ENCODE measurements at regions not wholly inside any gene's neighbourhood (a gene's known extent, or its start where the extent isn't known, plus 50 kb on each side); places are given as distances from the start of the nearest gene placed in this dataset.

- no peak for DNase-seq
- Histone ChIP-seq H4K20me1 (ENCODE audit: insufficient read depth, low read depth, low read length) (no peaks in the 10 kb centered on the region), H3K4me1 (ENCODE audit: low read length) (no peaks in the 10 kb centered on the region), H3K79me2 (ENCODE audit: low read length) (no peaks in the 10 kb centered on the region), H3K36me3 (ENCODE audit: insufficient read depth, low read length) (no peaks in the 10 kb centered on the region), H2AFZ (ENCODE audit: low read length) (no peak overlapping the region), H3K4me2 (ENCODE audit: low read depth, low read length, poor library complexity, severe bottlenecking) (no peak overlapping the region), H3K27ac (ENCODE audit: low read length) (no peak overlapping the region), H3K9me2 (replicated peaks; ENCODE audit: insufficient read depth, low read length) (no peaks in the 10 kb centered on the region), H3K27me3 (ENCODE audit: low read length) (no peaks in the 10 kb centered on the region), H3K4me3 (ENCODE audit: low read length) (no peak overlapping the region), H3K9ac (ENCODE audit: low read length) (no peak overlapping the region), H3K9me3 (ENCODE audit: low read length) (peaks cover 26% of the 10 kb centered on the region)
Observed at GRCh38 chr14:40122968-40123648, 690.9 kb upstream of the FBXO33 start.

GRCh38 chr14:40119765-40120164 is 687.5 kb upstream of the FBXO33 start:
- H3K9me3 ChIP-seq (ENCODE audit: low read length) = peaks cover 19% of the 10 kb centered on the region
- no peaks in the 10 kb centered on the region for H3K9me2 ChIP-seq (replicated peaks; ENCODE audit: insufficient read depth, low read length)
- no peak overlapping the region for H3K9ac ChIP-seq (ENCODE audit: low read length)
- H3K79me2 ChIP-seq (ENCODE audit: low read length) = no peaks in the 10 kb centered on the region
- no peaks in the 10 kb centered on the region for H4K20me1 ChIP-seq (ENCODE audit: insufficient read depth, low read depth, low read length)
- H3K27me3 ChIP-seq (ENCODE audit: low read length) = no peaks in the 10 kb centered on the region
- H3K4me3 ChIP-seq (ENCODE audit: low read length) = no peak overlapping the region
- H3K27ac ChIP-seq (ENCODE audit: low read length) = no peak overlapping the region
- DNase-seq = no peak
- no peaks in the 10 kb centered on the region for H3K36me3 ChIP-seq (ENCODE audit: insufficient read depth, low read length)
- H2AFZ ChIP-seq (ENCODE audit: low read length) = no peak overlapping the region
- no peaks in the 10 kb centered on the region for H3K4me1 ChIP-seq (ENCODE audit: low read length)
- no peak overlapping the region for H3K4me2 ChIP-seq (ENCODE audit: low read depth, low read length, poor library complexity, severe bottlenecking)

GRCh38 chr14:40119321-40119720 is 687.1 kb upstream of the FBXO33 start:
- no peaks in the 10 kb centered on the region for H3K36me3 ChIP-seq (ENCODE audit: insufficient read depth, low read length)
- no peaks in the 10 kb centered on the region for H3K9me2 ChIP-seq (replicated peaks; ENCODE audit: insufficient read depth, low read length)
- H4K20me1 ChIP-seq (ENCODE audit: insufficient read depth, low read depth, low read length) = no peaks in the 10 kb centered on the region
- no peak overlapping the region for H2AFZ ChIP-seq (ENCODE audit: low read length)
- H3K27ac ChIP-seq (ENCODE audit: low read length) = no peak overlapping the region
- H3K4me2 ChIP-seq (ENCODE audit: low read depth, low read length, poor library complexity, severe bottlenecking) = no peak overlapping the region
- no peaks in the 10 kb centered on the region for H3K27me3 ChIP-seq (ENCODE audit: low read length)
- no peak overlapping the region for H3K4me3 ChIP-seq (ENCODE audit: low read length)
- no peaks in the 10 kb centered on the region for H3K4me1 ChIP-seq (ENCODE audit: low read length)
- no peak overlapping the region for H3K9ac ChIP-seq (ENCODE audit: low read length)
- H3K9me3 ChIP-seq (ENCODE audit: low read length) = peaks cover 19% of the 10 kb centered on the region
- DNase-seq = no peak
- H3K79me2 ChIP-seq (ENCODE audit: low read length) = no peaks in the 10 kb centered on the region

- no peaks in the 10 kb centered on the region for H3K79me2 ChIP-seq (ENCODE audit: low read length)
- no peaks in the 10 kb centered on the region for H3K27me3 ChIP-seq (ENCODE audit: low read length)
- H3K4me2 ChIP-seq (ENCODE audit: low read depth, low read length, poor library complexity, severe bottlenecking) = no peak overlapping the region
Observed at GRCh38 chr14:40115583-40115982, 683.4 kb upstream of the FBXO33 start.

GRCh38 chr14:40113671-40114070 is 681.4 kb upstream of the FBXO33 start:
- H3K36me3 ChIP-seq (ENCODE audit: insufficient read depth, low read length) = no peaks in the 10 kb centered on the region
- H3K4me3 ChIP-seq (ENCODE audit: low read length) = no peak overlapping the region
- H2AFZ ChIP-seq (ENCODE audit: low read length) = no peak overlapping the region
- no peaks in the 10 kb centered on the region for H3K4me1 ChIP-seq (ENCODE audit: low read length)
- no peak overlapping the region for H3K27ac ChIP-seq (ENCODE audit: low read length)
- no peaks in the 10 kb centered on the region for H3K9me2 ChIP-seq (replicated peaks; ENCODE audit: insufficient read depth, low read length)
- no peaks in the 10 kb centered on the region for H3K27me3 ChIP-seq (ENCODE audit: low read length)
- H3K9me3 ChIP-seq (ENCODE audit: low read length) = peaks cover 22% of the 10 kb centered on the region; the same call in 1 of the 2 replicates
- no peaks in the 10 kb centered on the region for H3K79me2 ChIP-seq (ENCODE audit: low read length)
- H3K9ac ChIP-seq (ENCODE audit: low read length) = no peak overlapping the region
- H3K4me2 ChIP-seq (ENCODE audit: low read depth, low read length, poor library complexity, severe bottlenecking) = no peak overlapping the region
- no peaks in the 10 kb centered on the region for H4K20me1 ChIP-seq (ENCODE audit: insufficient read depth, low read depth, low read length)
- no peak for DNase-seq

More at GRCh38 chr14:40115583-40115982, 683.4 kb upstream of the FBXO33 start:
- Histone ChIP-seq H3K9ac (ENCODE audit: low read length) (no peak overlapping the region), H4K20me1 (ENCODE audit: insufficient read depth, low read depth, low read length) (no peaks in the 10 kb centered on the region), H3K4me1 (ENCODE audit: low read length) (no peaks in the 10 kb centered on the region), H3K9me3 (ENCODE audit: low read length) (peaks cover 16% of the 10 kb centered on the region; the same call in 1 of the 2 replicates), H3K4me3 (ENCODE audit: low read length) (no peak overlapping the region), H3K36me3 (ENCODE audit: insufficient read depth, low read length) (no peaks in the 10 kb centered on the region), H3K9me2 (replicated peaks; ENCODE audit: insufficient read depth, low read length) (no peaks in the 10 kb centered on the region), H2AFZ (ENCODE audit: low read length) (no peak overlapping the region), H3K27ac (ENCODE audit: low read length) (no peak overlapping the region)
- DNase-seq = no peak

GRCh38 chr14:40100544-40101196 is 668.4 kb upstream of the FBXO33 start:
- Histone ChIP-seq H3K9me2 (replicated peaks; ENCODE audit: insufficient read depth, low read length) (no peaks in the 10 kb centered on the region), H3K4me1 (ENCODE audit: low read length) (no peaks in the 10 kb centered on the region), H3K4me2 (ENCODE audit: low read depth, low read length, poor library complexity, severe bottlenecking) (no peak overlapping the region), H3K9me3 (ENCODE audit: low read length) (peaks cover 55% of the 10 kb centered on the region), H4K20me1 (ENCODE audit: insufficient read depth, low read depth, low read length) (no peaks in the 10 kb centered on the region), H3K36me3 (ENCODE audit: insufficient read depth, low read length) (no peaks in the 10 kb centered on the region), H3K27me3 (ENCODE audit: low read length) (no peaks in the 10 kb centered on the region), H3K4me3 (ENCODE audit: low read length) (no peak overlapping the region), H3K79me2 (ENCODE audit: low read length) (no peaks in the 10 kb centered on the region), H3K9ac (ENCODE audit: low read length) (no peak overlapping the region), H3K27ac (ENCODE audit: low read length) (no peak overlapping the region), H2AFZ (ENCODE audit: low read length) (no peak overlapping the region)
- DNase-seq = no peak

- no peak overlapping the region for H2AFZ ChIP-seq (ENCODE audit: low read length)
- H3K36me3 ChIP-seq (ENCODE audit: insufficient read depth, low read length) = no peaks in the 10 kb centered on the region
- no peaks in the 10 kb centered on the region for H3K79me2 ChIP-seq (ENCODE audit: low read length)
- no peaks in the 10 kb centered on the region for H3K27me3 ChIP-seq (ENCODE audit: low read length)
- peaks cover 48% of the 10 kb centered on the region for H3K9me3 ChIP-seq (ENCODE audit: low read length)
- no peak for DNase-seq
- H3K27ac ChIP-seq (ENCODE audit: low read length) = no peak overlapping the region
- H3K4me1 ChIP-seq (ENCODE audit: low read length) = no peaks in the 10 kb centered on the region
- H4K20me1 ChIP-seq (ENCODE audit: insufficient read depth, low read depth, low read length) = no peaks in the 10 kb centered on the region
- H3K4me3 ChIP-seq (ENCODE audit: low read length) = no peak overlapping the region
- no peak overlapping the region for H3K9ac ChIP-seq (ENCODE audit: low read length)
- no peak overlapping the region for H3K4me2 ChIP-seq (ENCODE audit: low read depth, low read length, poor library complexity, severe bottlenecking)
- H3K9me2 ChIP-seq (replicated peaks; ENCODE audit: insufficient read depth, low read length) = no peaks in the 10 kb centered on the region
Observed at GRCh38 chr14:40099316-40099715, 667.1 kb upstream of the FBXO33 start.

GRCh38 chr14:40098468-40098867 is 666.2 kb upstream of the FBXO33 start:
- H3K79me2 ChIP-seq (ENCODE audit: low read length) = no peaks in the 10 kb centered on the region
- no peaks in the 10 kb centered on the region for H3K27me3 ChIP-seq (ENCODE audit: low read length)
- H3K27ac ChIP-seq (ENCODE audit: low read length) = no peak overlapping the region
- no peak for DNase-seq
- no peak overlapping the region for H3K9ac ChIP-seq (ENCODE audit: low read length)
- no peaks in the 10 kb centered on the region for H4K20me1 ChIP-seq (ENCODE audit: insufficient read depth, low read depth, low read length)
- H3K9me3 ChIP-seq (ENCODE audit: low read length) = peaks cover 56% of the 10 kb centered on the region
- H3K4me1 ChIP-seq (ENCODE audit: low read length) = no peaks in the 10 kb centered on the region
- H3K4me3 ChIP-seq (ENCODE audit: low read length) = no peak overlapping the region
- no peaks in the 10 kb centered on the region for H3K36me3 ChIP-seq (ENCODE audit: insufficient read depth, low read length)
- no peaks in the 10 kb centered on the region for H3K9me2 ChIP-seq (replicated peaks; ENCODE audit: insufficient read depth, low read length)
- H2AFZ ChIP-seq (ENCODE audit: low read length) = no peak overlapping the region
- no peak overlapping the region for H3K4me2 ChIP-seq (ENCODE audit: low read depth, low read length, poor library complexity, severe bottlenecking)

Measured in Karpas-422 (cell line).